IMR-90 (cell line): ENCODE measurements at regions not wholly inside any gene's neighbourhood (a gene's known extent, or its start where the extent isn't known, plus 50 kb on each side); places are given as distances from the start of the nearest gene placed in this dataset.

Experiments used
- ATAC-seq: fragments of 200-7000 bp; cut with Tn5 transposase; 2 replicates; pipeline ENCODE4 v1.9.1; 2020; ENCODE audit warnings: low read depth, mild to moderate bottlenecking, moderate library complexity
- BruUV-seq: library from RNA; stranded (reverse); fragments of 400-500 nt; replicated peaks from 2 replicates; lab custom pipeline; 2021; lab: Mats Ljungman, UMichigan
- CTCF ChIA-PET: fragments of 300-600 bp; formaldehyde crosslinking; extraction: SDS; loops from one replicate; lab custom pipeline; 2021; ENCODE audit warnings: antibody characterized with exemption; lab: Yijun Ruan, JAX
- POLR2A ChIA-PET: fragments of 300-600 bp; sonication (Branson Sonifier 250); formaldehyde crosslinking; loops from one replicate; lab custom pipeline; 2022; ENCODE audit warnings: antibody characterized with exemption; ENCODE audit not compliant: unreplicated experiment; lab: Charles Lee
- DNase-seq: peaks from one replicate; pipeline ENCODE4 v3.0.0; 2013
- H2AFZ ChIP-seq: replicated peaks from 2 replicates; pipeline ENCODE3; 2013; ENCODE audit warnings: low read length, mild to moderate bottlenecking; ENCODE audit not compliant: poor library complexity
- H2AK5ac ChIP-seq: 2 replicates; pipeline ENCODE4 v1.6.1; 2013; ENCODE audit warnings: low read depth, low read length, inconsistent platforms
- H2AK9ac ChIP-seq: replicated peaks from 2 replicates; pipeline ENCODE3; 2013; ENCODE audit warnings: mild to moderate bottlenecking, low read depth, low read length, moderate library complexity; ENCODE audit not compliant: poor library complexity
- H2BK120ac ChIP-seq: 2 replicates; pipeline ENCODE4 v1.6.1; 2013; ENCODE audit warnings: low read depth, low read length, inconsistent platforms
- H2BK15ac ChIP-seq: 3 replicates; pipeline ENCODE4 v1.6.1; 2013; ENCODE audit warnings: low read depth, low read length, inconsistent platforms
- H2BK20ac ChIP-seq: 2 replicates; pipeline ENCODE4 v1.6.1; 2013; ENCODE audit warnings: low read depth, mild to moderate bottlenecking, inconsistent platforms, low read length, moderate library complexity
- H2BK5ac ChIP-seq: 2 replicates; pipeline ENCODE4 v1.6.1; 2013; ENCODE audit warnings: mild to moderate bottlenecking, low read depth, low read length, inconsistent platforms; ENCODE audit not compliant: poor library complexity, severe bottlenecking
- H3K14ac ChIP-seq: replicated peaks from 2 replicates; pipeline ENCODE4 v1.6.1; 2013; ENCODE audit warnings: low read depth, low read length, inconsistent platforms
- H3K18ac ChIP-seq: 2 replicates; pipeline ENCODE4 v1.6.1; 2013; ENCODE audit warnings: low read depth, low read length, control low read depth
- H3K23ac ChIP-seq: 2 replicates; pipeline ENCODE4 v1.6.1; 2013; ENCODE audit warnings: low read depth, low read length, inconsistent platforms
- H3K27ac ChIP-seq: 2 replicates; pipeline ENCODE4 v1.5.1; 2013; ENCODE audit warnings: mild to moderate bottlenecking, control low read depth, low read length; ENCODE audit not compliant: insufficient read depth
- H3K27me3 ChIP-seq: 2 replicates; pipeline ENCODE4 v1.6.1; 2013; ENCODE audit warnings: low read length; ENCODE audit not compliant: control insufficient read depth, insufficient read depth
- H3K36me3 ChIP-seq: 2 replicates; pipeline ENCODE4 v1.6.1; 2013; ENCODE audit warnings: low read length, mixed read lengths; ENCODE audit not compliant: control insufficient read depth, insufficient read depth
- H3K4ac ChIP-seq: 2 replicates; pipeline ENCODE4 v1.6.1; 2013; ENCODE audit warnings: low read depth, low read length, inconsistent platforms
- H3K4me1 ChIP-seq: 2 replicates; pipeline ENCODE4 v1.6.1; 2013; ENCODE audit warnings: low read length, mixed read lengths; ENCODE audit not compliant: control insufficient read depth, insufficient read depth
- H3K4me2 ChIP-seq: 2 replicates; pipeline ENCODE4 v1.6.1; 2013; ENCODE audit warnings: low read depth, mild to moderate bottlenecking, control low read depth, low read length, moderate library complexity
- H3K4me3 ChIP-seq: 2 replicates; pipeline ENCODE4 v1.5.1; 2013; ENCODE audit warnings: low read depth, mild to moderate bottlenecking, control low read depth, low read length, moderate library complexity; ENCODE audit not compliant: insufficient read depth
- H3K56ac ChIP-seq: 2 replicates; pipeline ENCODE4 v1.6.1; 2013; ENCODE audit warnings: low read length, inconsistent platforms; ENCODE audit not compliant: insufficient read depth; ENCODE audit errors: extremely low read depth
- H3K79me1 ChIP-seq, 2 experiments: 2 replicates each; pipeline ENCODE4 v1.6.1; 2013; ENCODE audit warnings: low read length in 2 of 2, inconsistent platforms in 1 of 2, low read depth in 1 of 2
- H3K9ac ChIP-seq: 2 replicates; pipeline ENCODE4 v1.6.1; 2013; ENCODE audit warnings: low read depth, low read length, control low read depth
- H3K9me1 ChIP-seq: 2 replicates; pipeline ENCODE4 v1.6.1; 2013; ENCODE audit warnings: low read length, inconsistent platforms; ENCODE audit not compliant: insufficient read depth
- H3K9me3 ChIP-seq: 2 replicates; pipeline ENCODE4 v1.6.1; 2013; ENCODE audit warnings: low read length; ENCODE audit not compliant: control insufficient read depth, insufficient read depth
- H4K20me1 ChIP-seq: 2 replicates; pipeline ENCODE4 v1.6.1; 2013; ENCODE audit warnings: low read length, inconsistent platforms; ENCODE audit not compliant: insufficient read depth
- H4K5ac ChIP-seq: 2 replicates; pipeline ENCODE4 v1.6.1; 2013; ENCODE audit warnings: mild to moderate bottlenecking, low read depth, low read length, control low read depth
- H4K8ac ChIP-seq, 2 experiments: 2 replicates each; pipeline ENCODE4 v1.6.1; 2013; ENCODE audit warnings: low read depth in 2 of 2, low read length in 2 of 2, control low read depth in 1 of 2, inconsistent platforms in 1 of 2
- H4K91ac ChIP-seq: 2 replicates; pipeline ENCODE4 v1.6.1; 2013; ENCODE audit warnings: low read depth, low read length, inconsistent platforms; ENCODE audit not compliant: insufficient read depth
- BHLHE40 ChIP-seq: fragments of 150-350 bp; IDR thresholded peaks from 2 replicates; pipeline ENCODE4 v1.6.1; 2016; ENCODE audit warnings: mild to moderate bottlenecking, low read depth, low read length
- CEBPB ChIP-seq: IDR thresholded peaks from 2 replicates; pipeline ENCODE4 v1.6.1; 2012; ENCODE audit warnings: low read depth, low read length, improper control_type of control experiment
- CHD1 ChIP-seq: IDR thresholded peaks from 2 replicates; pipeline ENCODE4 v1.6.1; 2012; ENCODE audit warnings: low read depth, low read length, improper control_type of control experiment
- FOS ChIP-seq: fragments of 150-350 bp; IDR thresholded peaks from 2 replicates; pipeline ENCODE4 v1.6.1; 2016; ENCODE audit warnings: low read depth, low read length
- MAFK ChIP-seq: IDR thresholded peaks from 2 replicates; pipeline ENCODE4 v1.6.1; 2012; ENCODE audit warnings: low read depth, low read length, improper control_type of control experiment
- MAZ ChIP-seq: IDR thresholded peaks from 2 replicates; pipeline ENCODE4 v1.6.1; 2012; ENCODE audit warnings: low read depth, mild to moderate bottlenecking, low read length, improper control_type of control experiment, moderate library complexity, borderline replicate concordance
- MXI1 ChIP-seq: IDR thresholded peaks from 2 replicates; pipeline ENCODE4 v1.6.1; 2012; ENCODE audit warnings: low read depth, mild to moderate bottlenecking, low read length, moderate library complexity, borderline replicate concordance
- NFE2L2 ChIP-seq: fragments of 150-350 bp; IDR thresholded peaks from 2 replicates; pipeline ENCODE4 v1.6.1; 2016; ENCODE audit warnings: low read depth, mild to moderate bottlenecking, low read length
- POLR2A ChIP-seq: IDR thresholded peaks from 2 replicates; pipeline ENCODE4 v1.6.1; 2012; ENCODE audit warnings: mild to moderate bottlenecking, low read depth, low read length
- RAD21 ChIP-seq: IDR thresholded peaks from 2 replicates; pipeline ENCODE4 v1.6.1; 2012; ENCODE audit warnings: low read length, improper control_type of control experiment
- RCOR1 ChIP-seq: IDR thresholded peaks from 2 replicates; pipeline ENCODE4 v1.6.1; 2012; ENCODE audit warnings: mild to moderate bottlenecking, low read length, improper control_type of control experiment; ENCODE audit not compliant: insufficient replicate concordance
- RFX5 ChIP-seq: IDR thresholded peaks from 2 replicates; pipeline ENCODE4 v1.8.0; 2012; ENCODE audit warnings: low read depth, mild to moderate bottlenecking, low read length, moderate library complexity
- SMC3 ChIP-seq: fragments of 150-350 bp; IDR thresholded peaks from 2 replicates; pipeline ENCODE4 v1.6.1; 2016; ENCODE audit warnings: low read depth, mild to moderate bottlenecking, antibody characterized with exemption, low read length, moderate library complexity
- USF2 ChIP-seq: fragments of 150-350 bp; IDR thresholded peaks from 2 replicates; pipeline ENCODE4 v1.6.1; 2017; ENCODE audit warnings: mild to moderate bottlenecking, antibody characterized with exemption, low read length, low read depth
- WGBS, 2 experiments: methylation state at CpG; one replicate each; pipeline versions ENCODE4 v1.1.5 to v1.1.7; 2013; ENCODE audit warnings: missing lambda C conversion rate in 2 of 2; ENCODE audit not compliant: insufficient read length in 1 of 2; ENCODE audit errors: extremely low coverage in 2 of 2; 5-methylcytosine and 5-hydroxymethylcytosine counted together
- dilution Hi-C: fragments of 300-500 bp; cut with HindIII; formaldehyde crosslinking; loops from one replicate; pipeline ENCODE4 v1.14.3; 2018; ENCODE audit warnings: low sequenced_read_pairs; ENCODE audit not compliant: unreplicated experiment
- in situ Hi-C: fragments of 300-500 bp; cut with MboI; formaldehyde crosslinking; loops from 3 replicates; pipeline ENCODE4 v1.14.3; 2019; ENCODE audit warnings: low sequenced_read_pairs, inconsistent platforms, mixed read lengths
- intact Hi-C: fragments of 100-400 bp; cut with micrococcal nuclease; formaldehyde crosslinking; loops from 2 replicates; pipeline ENCODE4 v1.10.0; 2022
- TF ChIP-seq, protein P1 (sequence below): fragments of 150-350 bp; IDR thresholded peaks from 2 replicates; pipeline ENCODE4 v1.6.1; 2016; ENCODE audit warnings: low read depth, mild to moderate bottlenecking, low read length, moderate library complexity, borderline replicate concordance
- TF ChIP-seq, protein P2 (sequence below): conservative IDR thresholded peaks from 2 replicates; pipeline ENCODE4 v1.5.1; 2012; ENCODE audit warnings: mild to moderate bottlenecking, low read depth, low read length, improper control_type of control experiment

DNA sequence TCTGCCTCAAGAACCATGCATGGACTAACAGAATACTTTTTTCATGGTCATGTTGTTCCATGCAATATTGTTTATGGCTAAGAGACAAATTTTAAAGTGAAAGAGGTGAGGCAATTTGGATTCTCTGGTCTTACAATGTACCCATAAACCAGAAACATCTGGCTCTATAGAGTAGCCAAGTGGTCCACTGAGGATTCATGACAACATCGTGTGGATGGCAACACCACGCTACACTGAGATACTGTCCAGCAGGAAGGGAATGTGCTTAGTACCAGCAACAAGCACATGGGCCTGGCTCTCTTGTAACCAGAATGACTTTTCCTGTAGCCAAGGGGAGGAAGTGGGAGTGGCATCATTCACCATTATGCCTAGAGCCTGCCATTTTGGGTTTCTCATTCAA lies 218.2 kb downstream of the GADD45G start:
- H4K5ac ChIP-seq, result no peak overlapping the region
- H2AK9ac ChIP-seq, result no peak overlapping the region
- H2BK15ac ChIP-seq, result no peak overlapping the region
- H3K4me3 ChIP-seq, result no peak overlapping the region
- no peak overlapping the region for H2AK5ac ChIP-seq
- H3K27me3 ChIP-seq, result no peaks in the 10 kb centered on the region
- no peak overlapping the region for H3K14ac ChIP-seq
- CTCF ChIA-PET, result no interaction called here
- H2BK20ac ChIP-seq, result no peak overlapping the region
- H2BK5ac ChIP-seq, result no peak overlapping the region
- H3K4me1 ChIP-seq, result no peaks in the 10 kb centered on the region
- WGBS, 2 experiments, result 80% methylated on average over 1 of the region's 2 CpGs; no CpG with 5 or more reads in 1 of the 2 experiments
- BruUV-seq, result no TSS peak
- no peak overlapping the region for H2AFZ ChIP-seq
- no peaks in the 10 kb centered on the region for H3K36me3 ChIP-seq
- no peak overlapping the region for H2BK120ac ChIP-seq
- intact Hi-C loops, result no loop called here
- no peak for ATAC-seq
- H3K9me1 ChIP-seq, result no peaks in the 10 kb centered on the region
- POLR2A ChIA-PET, result no interaction called here
- in situ Hi-C loops, result no loop called here
- no peak overlapping the region for H3K27ac ChIP-seq
- H3K4me2 ChIP-seq, result no peak overlapping the region
- H4K20me1 ChIP-seq, result no peaks in the 10 kb centered on the region
- no peak overlapping the region for H4K91ac ChIP-seq
- no peaks in the 10 kb centered on the region for H3K9me3 ChIP-seq
- TF ChIP-seq, protein P1, sequence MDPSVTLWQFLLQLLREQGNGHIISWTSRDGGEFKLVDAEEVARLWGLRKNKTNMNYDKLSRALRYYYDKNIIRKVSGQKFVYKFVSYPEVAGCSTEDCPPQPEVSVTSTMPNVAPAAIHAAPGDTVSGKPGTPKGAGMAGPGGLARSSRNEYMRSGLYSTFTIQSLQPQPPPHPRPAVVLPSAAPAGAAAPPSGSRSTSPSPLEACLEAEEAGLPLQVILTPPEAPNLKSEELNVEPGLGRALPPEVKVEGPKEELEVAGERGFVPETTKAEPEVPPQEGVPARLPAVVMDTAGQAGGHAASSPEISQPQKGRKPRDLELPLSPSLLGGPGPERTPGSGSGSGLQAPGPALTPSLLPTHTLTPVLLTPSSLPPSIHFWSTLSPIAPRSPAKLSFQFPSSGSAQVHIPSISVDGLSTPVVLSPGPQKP, result no peak
- TF ChIP-seq CEBPB, result no peak
- no peak for TF ChIP-seq MAFK
- no peak for TF ChIP-seq SMC3
- TF ChIP-seq MAZ, result no peak
- TF ChIP-seq BHLHE40, result no peak
- TF ChIP-seq POLR2A, result no peak
- TF ChIP-seq, protein P2, sequence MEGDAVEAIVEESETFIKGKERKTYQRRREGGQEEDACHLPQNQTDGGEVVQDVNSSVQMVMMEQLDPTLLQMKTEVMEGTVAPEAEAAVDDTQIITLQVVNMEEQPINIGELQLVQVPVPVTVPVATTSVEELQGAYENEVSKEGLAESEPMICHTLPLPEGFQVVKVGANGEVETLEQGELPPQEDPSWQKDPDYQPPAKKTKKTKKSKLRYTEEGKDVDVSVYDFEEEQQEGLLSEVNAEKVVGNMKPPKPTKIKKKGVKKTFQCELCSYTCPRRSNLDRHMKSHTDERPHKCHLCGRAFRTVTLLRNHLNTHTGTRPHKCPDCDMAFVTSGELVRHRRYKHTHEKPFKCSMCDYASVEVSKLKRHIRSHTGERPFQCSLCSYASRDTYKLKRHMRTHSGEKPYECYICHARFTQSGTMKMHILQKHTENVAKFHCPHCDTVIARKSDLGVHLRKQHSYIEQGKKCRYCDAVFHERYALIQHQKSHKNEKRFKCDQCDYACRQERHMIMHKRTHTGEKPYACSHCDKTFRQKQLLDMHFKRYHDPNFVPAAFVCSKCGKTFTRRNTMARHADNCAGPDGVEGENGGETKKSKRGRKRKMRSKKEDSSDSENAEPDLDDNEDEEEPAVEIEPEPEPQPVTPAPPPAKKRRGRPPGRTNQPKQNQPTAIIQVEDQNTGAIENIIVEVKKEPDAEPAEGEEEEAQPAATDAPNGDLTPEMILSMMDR, result no peak
- no peak for TF ChIP-seq FOS
- no peak for TF ChIP-seq RCOR1
- no peak for TF ChIP-seq MXI1
- TF ChIP-seq RAD21, result no peak
- no peak for TF ChIP-seq CHD1
- TF ChIP-seq NFE2L2, result no peak
- TF ChIP-seq USF2, result no peak
- TF ChIP-seq RFX5, result no peak
- H3K18ac ChIP-seq, result no peak overlapping the region
- dilution Hi-C loops, result no loop called here
- H3K9ac ChIP-seq, result no peak overlapping the region
- no peak overlapping the region for H3K4ac ChIP-seq
- H3K56ac ChIP-seq, result no peak overlapping the region
- H3K23ac ChIP-seq, result no peak overlapping the region
- no peak overlapping the region for H4K8ac ChIP-seq
- no peaks in the 10 kb centered on the region for H3K79me1 ChIP-seq
- no peak for DNase-seq
